HL-60 (cell line): ENCODE measurements at regions not wholly inside any gene's neighbourhood (a gene's known extent, or its start where the extent isn't known, plus 50 kb on each side); places are given as distances from the start of the nearest gene placed in this dataset.

Experiments
- CTCF ChIP-seq: IDR thresholded peaks from one replicate; pipeline ENCODE4 v1.5.1; 2011; ENCODE audit warnings: low read length, control low read depth, inconsistent platforms; ENCODE audit not compliant: insufficient read depth
- GABPA ChIP-seq: IDR thresholded peaks from 2 replicates; pipeline ENCODE4 v1.6.1; 2012; ENCODE audit warnings: low read depth
- SPI1 ChIP-seq: IDR thresholded peaks from 2 replicates; pipeline ENCODE4 v1.6.1; 2012; ENCODE audit warnings: low read depth, mild to moderate bottlenecking, borderline replicate concordance
- TF ChIP-seq, protein P1 (sequence below): IDR thresholded peaks from 2 replicates; pipeline ENCODE4 v1.6.1; 2012; ENCODE audit warnings: low read depth; ENCODE audit not compliant: insufficient replicate concordance

- TF ChIP-seq SPI1 (no peak), CTCF (no peak), GABPA (no peak)
- TF ChIP-seq, protein P1, sequence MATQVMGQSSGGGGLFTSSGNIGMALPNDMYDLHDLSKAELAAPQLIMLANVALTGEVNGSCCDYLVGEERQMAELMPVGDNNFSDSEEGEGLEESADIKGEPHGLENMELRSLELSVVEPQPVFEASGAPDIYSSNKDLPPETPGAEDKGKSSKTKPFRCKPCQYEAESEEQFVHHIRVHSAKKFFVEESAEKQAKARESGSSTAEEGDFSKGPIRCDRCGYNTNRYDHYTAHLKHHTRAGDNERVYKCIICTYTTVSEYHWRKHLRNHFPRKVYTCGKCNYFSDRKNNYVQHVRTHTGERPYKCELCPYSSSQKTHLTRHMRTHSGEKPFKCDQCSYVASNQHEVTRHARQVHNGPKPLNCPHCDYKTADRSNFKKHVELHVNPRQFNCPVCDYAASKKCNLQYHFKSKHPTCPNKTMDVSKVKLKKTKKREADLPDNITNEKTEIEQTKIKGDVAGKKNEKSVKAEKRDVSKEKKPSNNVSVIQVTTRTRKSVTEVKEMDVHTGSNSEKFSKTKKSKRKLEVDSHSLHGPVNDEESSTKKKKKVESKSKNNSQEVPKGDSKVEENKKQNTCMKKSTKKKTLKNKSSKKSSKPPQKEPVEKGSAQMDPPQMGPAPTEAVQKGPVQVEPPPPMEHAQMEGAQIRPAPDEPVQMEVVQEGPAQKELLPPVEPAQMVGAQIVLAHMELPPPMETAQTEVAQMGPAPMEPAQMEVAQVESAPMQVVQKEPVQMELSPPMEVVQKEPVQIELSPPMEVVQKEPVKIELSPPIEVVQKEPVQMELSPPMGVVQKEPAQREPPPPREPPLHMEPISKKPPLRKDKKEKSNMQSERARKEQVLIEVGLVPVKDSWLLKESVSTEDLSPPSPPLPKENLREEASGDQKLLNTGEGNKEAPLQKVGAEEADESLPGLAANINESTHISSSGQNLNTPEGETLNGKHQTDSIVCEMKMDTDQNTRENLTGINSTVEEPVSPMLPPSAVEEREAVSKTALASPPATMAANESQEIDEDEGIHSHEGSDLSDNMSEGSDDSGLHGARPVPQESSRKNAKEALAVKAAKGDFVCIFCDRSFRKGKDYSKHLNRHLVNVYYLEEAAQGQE = no peak
Observed at GRCh38 chr15:38061856-38062649, 127.6 kb downstream of the TMCO5A start.
